ENCODE measurements at regions not wholly inside any gene's neighbourhood (a gene's known extent, or its start where the extent isn't known, plus 50 kb on each side); places are given as distances from the start of the nearest gene placed in this dataset.

DNA sequence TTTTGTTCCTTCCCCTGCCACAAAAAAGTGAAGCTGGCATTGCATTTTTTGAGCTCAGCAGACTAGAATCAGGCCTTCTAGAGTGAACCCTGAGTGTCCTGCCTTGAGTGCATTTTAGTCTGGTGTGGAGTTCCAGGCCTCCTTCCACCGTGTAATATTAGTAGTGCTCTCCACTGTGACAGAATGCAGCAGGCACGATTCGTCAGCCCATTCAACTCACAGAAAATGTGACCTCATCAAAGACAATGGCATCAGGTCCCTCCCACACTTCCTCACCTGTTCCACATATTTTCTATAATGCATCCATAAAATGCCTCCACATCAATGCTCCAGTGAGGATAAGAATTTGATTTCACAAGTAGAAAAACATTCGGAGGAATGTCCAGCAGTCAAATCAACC is 227.6 kb downstream of the FGF9 start (continued):
- TF ChIP-seq, protein P1, sequence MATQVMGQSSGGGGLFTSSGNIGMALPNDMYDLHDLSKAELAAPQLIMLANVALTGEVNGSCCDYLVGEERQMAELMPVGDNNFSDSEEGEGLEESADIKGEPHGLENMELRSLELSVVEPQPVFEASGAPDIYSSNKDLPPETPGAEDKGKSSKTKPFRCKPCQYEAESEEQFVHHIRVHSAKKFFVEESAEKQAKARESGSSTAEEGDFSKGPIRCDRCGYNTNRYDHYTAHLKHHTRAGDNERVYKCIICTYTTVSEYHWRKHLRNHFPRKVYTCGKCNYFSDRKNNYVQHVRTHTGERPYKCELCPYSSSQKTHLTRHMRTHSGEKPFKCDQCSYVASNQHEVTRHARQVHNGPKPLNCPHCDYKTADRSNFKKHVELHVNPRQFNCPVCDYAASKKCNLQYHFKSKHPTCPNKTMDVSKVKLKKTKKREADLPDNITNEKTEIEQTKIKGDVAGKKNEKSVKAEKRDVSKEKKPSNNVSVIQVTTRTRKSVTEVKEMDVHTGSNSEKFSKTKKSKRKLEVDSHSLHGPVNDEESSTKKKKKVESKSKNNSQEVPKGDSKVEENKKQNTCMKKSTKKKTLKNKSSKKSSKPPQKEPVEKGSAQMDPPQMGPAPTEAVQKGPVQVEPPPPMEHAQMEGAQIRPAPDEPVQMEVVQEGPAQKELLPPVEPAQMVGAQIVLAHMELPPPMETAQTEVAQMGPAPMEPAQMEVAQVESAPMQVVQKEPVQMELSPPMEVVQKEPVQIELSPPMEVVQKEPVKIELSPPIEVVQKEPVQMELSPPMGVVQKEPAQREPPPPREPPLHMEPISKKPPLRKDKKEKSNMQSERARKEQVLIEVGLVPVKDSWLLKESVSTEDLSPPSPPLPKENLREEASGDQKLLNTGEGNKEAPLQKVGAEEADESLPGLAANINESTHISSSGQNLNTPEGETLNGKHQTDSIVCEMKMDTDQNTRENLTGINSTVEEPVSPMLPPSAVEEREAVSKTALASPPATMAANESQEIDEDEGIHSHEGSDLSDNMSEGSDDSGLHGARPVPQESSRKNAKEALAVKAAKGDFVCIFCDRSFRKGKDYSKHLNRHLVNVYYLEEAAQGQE (tag by site-specific recombination; IDR thresholded peaks at IDR 0.05): no peak

DNA sequence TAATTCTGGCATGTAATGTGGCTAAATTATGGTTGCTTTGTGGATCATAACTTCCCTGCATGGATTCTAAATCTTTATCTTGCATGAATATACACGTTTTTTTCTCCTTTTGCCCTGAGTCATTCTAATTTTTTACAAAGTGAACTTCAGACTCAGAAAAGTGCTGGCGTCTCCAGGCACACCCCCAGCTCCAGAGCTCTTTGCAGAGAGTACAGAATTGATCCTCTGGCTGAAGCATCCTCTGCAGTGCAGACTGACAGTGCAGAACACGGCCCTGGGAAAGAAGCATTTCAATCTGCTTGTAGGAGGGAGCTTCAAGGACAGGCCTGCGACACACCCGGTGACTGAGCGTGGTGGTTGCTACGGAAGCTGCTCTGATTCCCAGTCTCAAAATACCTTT is 228.1 kb downstream of the FGF9 start:
- H3K36me3 ChIP-seq (ENCODE audit: control insufficient read depth in 2 of 2, insufficient read depth in 1 of 2, low read length in 2 of 2): no peaks in the 10 kb centered on the region
- ChIA-PET POLR2A (no interaction called here), CTCF (interaction anchor here (0.6 kb wide), 1 partner anchor 295 kb away, joined by 3 read pairs; the partner anchor contains the start of gene MICU2)
- no peak overlapping the region for H3K27ac ChIP-seq (ENCODE audit: extremely low read depth, low read depth, low read length)
- H3K9me3 ChIP-seq (ENCODE audit: control insufficient read depth, insufficient read depth, low read depth, low read length): no peaks in the 10 kb centered on the region
- no peak overlapping the region for H3K4me3 ChIP-seq (ENCODE audit: low read depth, low read length)
- H3K4me1 ChIP-seq (ENCODE audit: control insufficient read depth, insufficient read depth, low read length): no peaks in the 10 kb centered on the region
- TF ChIP-seq ZNF341 (tag by site-specific recombination; IDR thresholded peaks at IDR 0.05; ENCODE audit: low read depth) (no peak), ZNF529 (tag by site-specific recombination; IDR thresholded peaks at IDR 0.05; ENCODE audit: insufficient replicate concordance) (no peak)
- TF ChIP-seq, protein P2, sequence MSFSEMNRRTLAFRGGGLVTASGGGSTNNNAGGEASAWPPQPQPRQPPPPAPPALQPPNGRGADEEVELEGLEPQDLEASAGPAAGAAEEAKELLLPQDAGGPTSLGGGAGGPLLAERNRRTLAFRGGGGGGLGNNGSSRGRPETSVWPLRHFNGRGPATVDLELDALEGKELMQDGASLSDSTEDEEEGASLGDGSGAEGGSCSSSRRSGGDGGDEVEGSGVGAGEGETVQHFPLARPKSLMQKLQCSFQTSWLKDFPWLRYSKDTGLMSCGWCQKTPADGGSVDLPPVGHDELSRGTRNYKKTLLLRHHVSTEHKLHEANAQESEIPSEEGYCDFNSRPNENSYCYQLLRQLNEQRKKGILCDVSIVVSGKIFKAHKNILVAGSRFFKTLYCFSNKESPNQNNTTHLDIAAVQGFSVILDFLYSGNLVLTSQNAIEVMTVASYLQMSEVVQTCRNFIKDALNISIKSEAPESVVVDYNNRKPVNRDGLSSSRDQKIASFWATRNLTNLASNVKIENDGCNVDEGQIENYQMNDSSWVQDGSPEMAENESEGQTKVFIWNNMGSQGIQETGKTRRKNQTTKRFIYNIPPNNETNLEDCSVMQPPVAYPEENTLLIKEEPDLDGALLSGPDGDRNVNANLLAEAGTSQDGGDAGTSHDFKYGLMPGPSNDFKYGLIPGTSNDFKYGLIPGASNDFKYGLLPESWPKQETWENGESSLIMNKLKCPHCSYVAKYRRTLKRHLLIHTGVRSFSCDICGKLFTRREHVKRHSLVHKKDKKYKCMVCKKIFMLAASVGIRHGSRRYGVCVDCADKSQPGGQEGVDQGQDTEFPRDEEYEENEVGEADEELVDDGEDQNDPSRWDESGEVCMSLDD (tag by site-specific recombination; IDR thresholded peaks at IDR 0.05): no peak

DNA sequence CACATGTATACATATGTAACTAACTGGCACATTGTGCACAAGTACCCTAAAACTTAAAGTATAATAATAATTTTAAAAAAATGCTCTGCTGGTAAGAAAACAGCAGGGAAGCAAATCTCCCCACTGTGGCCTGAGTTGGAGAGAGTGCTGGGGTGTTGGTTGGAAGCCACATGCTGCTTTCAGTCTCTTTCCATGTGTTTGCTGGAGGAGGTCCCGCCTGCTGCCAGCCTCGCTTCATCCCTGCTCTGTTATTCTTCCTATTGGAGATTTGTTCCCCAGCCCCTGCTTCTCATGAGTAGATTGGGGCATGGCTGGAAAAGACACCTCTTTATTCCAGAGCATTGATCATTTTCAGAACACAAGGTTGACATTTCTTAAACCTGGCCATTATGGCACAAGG is 230.5 kb downstream of the FGF9 start:
- Histone ChIP-seq H3K9me3 (ENCODE audit: control insufficient read depth, insufficient read depth, low read depth, low read length) (no peaks in the 10 kb centered on the region), H3K4me3 (ENCODE audit: low read depth, low read length) (no peak overlapping the region), H3K27ac (ENCODE audit: extremely low read depth, low read depth, low read length) (no peak overlapping the region), H3K36me3 (ENCODE audit: control insufficient read depth in 2 of 2, insufficient read depth in 1 of 2, low read length in 2 of 2) (no peaks in the 10 kb centered on the region), H3K4me1 (ENCODE audit: control insufficient read depth, insufficient read depth, low read length) (no peaks in the 10 kb centered on the region)
- TF ChIP-seq ZNF19 (tag by site-specific recombination; IDR thresholded peaks at IDR 0.05; ENCODE audit: low read depth) (no peak), ZNF426 (tag by site-specific recombination; IDR thresholded peaks at IDR 0.05) (no peak), PRDM1 (tag by site-specific recombination; IDR thresholded peaks at IDR 0.05) (no peak), ZNF558 (tag by site-specific recombination; IDR thresholded peaks at IDR 0.05) (no peak), GLI4 (tag by site-specific recombination; IDR thresholded peaks at IDR 0.05) (no peak), MYNN (tag by site-specific recombination; IDR thresholded peaks at IDR 0.05; ENCODE audit: borderline replicate concordance) (no peak), ZNF10 (tag by site-specific recombination; IDR thresholded peaks at IDR 0.05) (no peak), ZSCAN23 (tag by site-specific recombination; IDR thresholded peaks at IDR 0.05) (no peak), ZBTB7A (tag by site-specific recombination; IDR thresholded peaks at IDR 0.05; ENCODE audit: low read depth) (no peak), SALL2 (tag by site-specific recombination; IDR thresholded peaks at IDR 0.05; ENCODE audit: borderline replicate concordance) (no peak), ZNF548 (tag by site-specific recombination; IDR thresholded peaks at IDR 0.05) (no peak)
- TF ChIP-seq, protein P3, sequence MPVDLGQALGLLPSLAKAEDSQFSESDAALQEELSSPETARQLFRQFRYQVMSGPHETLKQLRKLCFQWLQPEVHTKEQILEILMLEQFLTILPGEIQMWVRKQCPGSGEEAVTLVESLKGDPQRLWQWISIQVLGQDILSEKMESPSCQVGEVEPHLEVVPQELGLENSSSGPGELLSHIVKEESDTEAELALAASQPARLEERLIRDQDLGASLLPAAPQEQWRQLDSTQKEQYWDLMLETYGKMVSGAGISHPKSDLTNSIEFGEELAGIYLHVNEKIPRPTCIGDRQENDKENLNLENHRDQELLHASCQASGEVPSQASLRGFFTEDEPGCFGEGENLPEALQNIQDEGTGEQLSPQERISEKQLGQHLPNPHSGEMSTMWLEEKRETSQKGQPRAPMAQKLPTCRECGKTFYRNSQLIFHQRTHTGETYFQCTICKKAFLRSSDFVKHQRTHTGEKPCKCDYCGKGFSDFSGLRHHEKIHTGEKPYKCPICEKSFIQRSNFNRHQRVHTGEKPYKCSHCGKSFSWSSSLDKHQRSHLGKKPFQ (tag by site-specific recombination; IDR thresholded peaks at IDR 0.05): no peak
- TF ChIP-seq, protein P4, sequence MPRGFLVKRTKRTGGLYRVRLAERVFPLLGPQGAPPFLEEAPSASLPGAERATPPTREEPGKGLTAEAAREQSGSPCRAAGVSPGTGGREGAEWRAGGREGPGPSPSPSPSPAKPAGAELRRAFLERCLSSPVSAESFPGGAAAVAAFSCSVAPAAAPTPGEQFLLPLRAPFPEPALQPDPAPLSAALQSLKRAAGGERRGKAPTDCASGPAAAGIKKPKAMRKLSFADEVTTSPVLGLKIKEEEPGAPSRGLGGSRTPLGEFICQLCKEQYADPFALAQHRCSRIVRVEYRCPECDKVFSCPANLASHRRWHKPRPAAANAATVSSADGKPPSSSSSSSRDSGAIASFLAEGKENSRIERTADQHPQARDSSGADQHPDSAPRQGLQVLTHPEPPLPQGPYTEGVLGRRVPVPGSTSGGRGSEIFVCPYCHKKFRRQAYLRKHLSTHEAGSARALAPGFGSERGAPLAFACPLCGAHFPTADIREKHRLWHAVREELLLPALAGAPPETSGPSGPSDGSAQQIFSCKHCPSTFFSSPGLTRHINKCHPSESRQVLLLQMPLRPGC (tag by site-specific recombination; IDR thresholded peaks at IDR 0.05): no peak
- CTCF ChIA-PET: no interaction called here
- POLR2A ChIA-PET: no interaction called here
